ENCODE measurements at regions not wholly inside any gene's neighbourhood (a gene's known extent, or its start where the extent isn't known, plus 50 kb on each side); places are given as distances from the start of the nearest gene placed in this dataset.
"Not testable (repeated sequence)": the region's sequence is repeated elsewhere in the genome, so short reads cannot be mapped to it uniquely, and the experiment has no call there.

DNA sequence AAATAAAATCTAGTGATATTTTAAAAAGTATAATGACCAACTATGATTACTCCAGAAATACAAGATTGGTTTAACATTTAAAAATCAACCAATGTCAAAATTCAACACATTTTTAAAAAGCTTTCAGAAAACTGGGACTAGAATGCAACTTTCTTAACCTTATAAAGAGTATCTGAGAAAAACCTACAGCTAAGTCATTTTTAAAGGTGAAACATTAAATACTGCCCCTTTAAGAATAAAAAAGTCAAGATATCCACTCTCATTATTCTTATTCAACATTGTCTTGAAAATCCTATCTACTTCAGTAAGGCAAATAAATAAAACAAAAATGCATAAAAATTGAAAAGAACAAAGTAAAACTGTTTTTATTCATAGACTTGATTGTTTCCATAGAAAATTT is 673.2 kb downstream of the UQCRFS1 start:
- Histone ChIP-seq H3K9me3 (ENCODE audit: low read depth, low read length) (no peaks in the 10 kb centered on the region), H3K36me3 (ENCODE audit: insufficient read depth, low read length) (no peaks in the 10 kb centered on the region), H4K20me1 (ENCODE audit: insufficient read depth, low read length) (no peaks in the 10 kb centered on the region), H3K79me2 (ENCODE audit: insufficient read depth, low read length) (no peaks in the 10 kb centered on the region), H3K4me3 (ENCODE audit: insufficient read depth, low read length) (no peak overlapping the region), H3K27me3 (ENCODE audit: insufficient read depth, low read length) (no peaks in the 10 kb centered on the region), H3K4me2 (ENCODE audit: insufficient read depth, low read length) (no peak overlapping the region), H3K27ac (ENCODE audit: low read depth, low read length) (no peak overlapping the region), H2AFZ (ENCODE audit: low read length) (no peak overlapping the region), H3K4me1 (ENCODE audit: insufficient read depth, low read length) (no peaks in the 10 kb centered on the region)
- DNase-seq (ENCODE audit: insufficient read length, low spot score, missing footprints), result no peak
- TF ChIP-seq, protein P1, sequence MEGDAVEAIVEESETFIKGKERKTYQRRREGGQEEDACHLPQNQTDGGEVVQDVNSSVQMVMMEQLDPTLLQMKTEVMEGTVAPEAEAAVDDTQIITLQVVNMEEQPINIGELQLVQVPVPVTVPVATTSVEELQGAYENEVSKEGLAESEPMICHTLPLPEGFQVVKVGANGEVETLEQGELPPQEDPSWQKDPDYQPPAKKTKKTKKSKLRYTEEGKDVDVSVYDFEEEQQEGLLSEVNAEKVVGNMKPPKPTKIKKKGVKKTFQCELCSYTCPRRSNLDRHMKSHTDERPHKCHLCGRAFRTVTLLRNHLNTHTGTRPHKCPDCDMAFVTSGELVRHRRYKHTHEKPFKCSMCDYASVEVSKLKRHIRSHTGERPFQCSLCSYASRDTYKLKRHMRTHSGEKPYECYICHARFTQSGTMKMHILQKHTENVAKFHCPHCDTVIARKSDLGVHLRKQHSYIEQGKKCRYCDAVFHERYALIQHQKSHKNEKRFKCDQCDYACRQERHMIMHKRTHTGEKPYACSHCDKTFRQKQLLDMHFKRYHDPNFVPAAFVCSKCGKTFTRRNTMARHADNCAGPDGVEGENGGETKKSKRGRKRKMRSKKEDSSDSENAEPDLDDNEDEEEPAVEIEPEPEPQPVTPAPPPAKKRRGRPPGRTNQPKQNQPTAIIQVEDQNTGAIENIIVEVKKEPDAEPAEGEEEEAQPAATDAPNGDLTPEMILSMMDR (IDR thresholded peaks at IDR 0.05; ENCODE audit: extremely low read depth, low read depth, low read length), result no peak

DNA sequence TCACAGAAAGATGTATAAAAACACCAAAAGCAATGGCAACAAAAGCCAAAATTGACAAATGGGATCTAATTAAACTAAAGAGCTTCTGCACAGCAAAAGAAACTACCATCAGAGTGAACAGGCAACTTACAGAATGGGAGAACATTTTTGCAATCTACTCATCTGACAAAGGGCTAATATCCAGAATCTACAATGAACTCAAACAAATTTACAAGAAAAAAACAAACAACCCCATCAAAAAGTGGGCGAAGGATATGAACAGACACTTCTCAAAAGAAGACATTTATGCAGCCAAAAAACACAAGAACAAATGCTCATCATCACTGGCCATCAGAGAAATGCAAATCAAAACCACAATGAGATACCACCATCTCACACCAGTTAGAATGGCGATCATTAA is 674.4 kb downstream of the UQCRFS1 start:
- not testable (repeated sequence) for H3K9me3 ChIP-seq (ENCODE audit: low read depth, low read length); H2AFZ ChIP-seq (ENCODE audit: low read length); H3K27ac ChIP-seq (ENCODE audit: low read depth, low read length); H3K36me3 ChIP-seq (ENCODE audit: insufficient read depth, low read length); H3K4me2 ChIP-seq (ENCODE audit: insufficient read depth, low read length); H3K4me1 ChIP-seq (ENCODE audit: insufficient read depth, low read length); H3K79me2 ChIP-seq (ENCODE audit: insufficient read depth, low read length); H3K4me3 ChIP-seq (ENCODE audit: insufficient read depth, low read length); H4K20me1 ChIP-seq (ENCODE audit: insufficient read depth, low read length); DNase-seq (ENCODE audit: insufficient read length, low spot score, missing footprints); H3K27me3 ChIP-seq (ENCODE audit: insufficient read depth, low read length)

DNA sequence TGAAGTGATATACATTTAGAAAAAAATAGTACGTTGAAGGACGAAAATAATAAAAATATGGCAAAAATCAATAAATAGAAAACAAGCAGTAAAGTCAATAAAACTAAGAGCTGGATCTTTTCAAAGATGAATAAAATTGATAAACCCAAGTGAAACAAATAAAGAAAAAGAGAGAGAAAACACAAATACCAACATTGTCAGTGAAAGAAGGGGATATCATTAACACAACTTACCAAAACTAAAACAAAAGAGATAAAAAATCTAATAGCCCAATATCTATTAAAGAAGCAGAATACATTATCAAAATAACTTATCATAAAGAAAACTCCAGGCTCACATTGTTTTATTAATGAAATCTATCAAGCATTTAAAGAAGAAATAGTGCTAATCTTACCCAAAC is 675.1 kb downstream of the UQCRFS1 start:
- Histone ChIP-seq H3K79me2 (ENCODE audit: insufficient read depth, low read length) (no peaks in the 10 kb centered on the region), H3K27me3 (ENCODE audit: insufficient read depth, low read length) (no peaks in the 10 kb centered on the region), H4K20me1 (ENCODE audit: insufficient read depth, low read length) (no peaks in the 10 kb centered on the region), H3K36me3 (ENCODE audit: insufficient read depth, low read length) (no peaks in the 10 kb centered on the region), H2AFZ (ENCODE audit: low read length) (no peak overlapping the region), H3K4me3 (ENCODE audit: insufficient read depth, low read length) (no peak overlapping the region), H3K9me3 (ENCODE audit: low read depth, low read length) (no peaks in the 10 kb centered on the region), H3K27ac (ENCODE audit: low read depth, low read length) (no peak overlapping the region), H3K4me1 (ENCODE audit: insufficient read depth, low read length) (no peaks in the 10 kb centered on the region), H3K4me2 (ENCODE audit: insufficient read depth, low read length) (no peak overlapping the region)
- DNase-seq (ENCODE audit: insufficient read length, low spot score, missing footprints), result no peak
- TF ChIP-seq, protein P1 (IDR thresholded peaks at IDR 0.05; ENCODE audit: extremely low read depth, low read depth, low read length), result no peak

DNA sequence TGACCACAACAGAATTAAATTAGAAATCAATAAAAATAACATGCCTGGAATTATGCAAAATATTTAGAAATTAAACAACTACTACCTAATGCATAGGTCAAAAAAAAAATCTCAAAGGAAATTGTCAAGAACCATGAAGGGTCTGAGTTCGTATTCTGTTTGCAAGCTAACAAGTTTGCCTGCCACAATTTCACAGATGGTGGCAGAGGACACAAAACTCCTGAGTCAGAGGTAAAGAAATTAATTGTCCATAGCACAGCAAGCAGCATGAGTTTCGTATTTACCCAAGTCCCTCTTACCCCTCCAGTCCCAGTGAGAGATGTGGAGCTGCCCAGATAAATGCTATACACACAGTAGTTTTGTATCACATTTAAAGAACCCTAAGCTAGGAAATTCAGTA is 675.9 kb downstream of the UQCRFS1 start:
- Histone ChIP-seq H2AFZ (ENCODE audit: low read length) (no peak overlapping the region), H3K9me3 (ENCODE audit: low read depth, low read length) (no peaks in the 10 kb centered on the region)

More for the DNA sequence above, 675.9 kb downstream of the UQCRFS1 start:
- Histone ChIP-seq H3K4me3 (ENCODE audit: insufficient read depth, low read length) (no peak overlapping the region), H3K36me3 (ENCODE audit: insufficient read depth, low read length) (no peaks in the 10 kb centered on the region), H3K27me3 (ENCODE audit: insufficient read depth, low read length) (no peaks in the 10 kb centered on the region), H3K4me1 (ENCODE audit: insufficient read depth, low read length) (no peaks in the 10 kb centered on the region), H3K79me2 (ENCODE audit: insufficient read depth, low read length) (no peaks in the 10 kb centered on the region), H3K4me2 (ENCODE audit: insufficient read depth, low read length) (no peak overlapping the region), H3K27ac (ENCODE audit: low read depth, low read length) (no peak overlapping the region), H4K20me1 (ENCODE audit: insufficient read depth, low read length) (no peaks in the 10 kb centered on the region)
- DNase-seq (ENCODE audit: insufficient read length, low spot score, missing footprints), result no peak
- TF ChIP-seq, protein P1 (IDR thresholded peaks at IDR 0.05; ENCODE audit: extremely low read depth, low read depth, low read length), result no peak

Data from osteoblast (primary cell).